DOHH2 (cell line): ENCODE measurements at regions not wholly inside any gene's neighbourhood (a gene's known extent, or its start where the extent isn't known, plus 50 kb on each side); places are given as distances from the start of the nearest gene placed in this dataset.

Experiments
- H3F3A ChIP-seq: fragments of 200-600 bp; sonication (generic), shearing (Covaris generic); 2 replicates; pipeline ENCODE4 v1.6.0; 2016; ENCODE audit warnings: antibody characterized with exemption, mild to moderate bottlenecking; ENCODE audit not compliant: control insufficient read depth, insufficient read depth
- H3K27ac ChIP-seq: fragments of 200-600 bp; sonication (generic); 2 replicates; pipeline ENCODE4 v1.5.1; 2014; ENCODE audit warnings: low read depth, mild to moderate bottlenecking, low read length, moderate library complexity
- H3K27me3 ChIP-seq: fragments of 200-600 bp; sonication (generic); 2 replicates; pipeline ENCODE4 v1.6.1; 2014; ENCODE audit warnings: mild to moderate bottlenecking, low read length, mixed read lengths; ENCODE audit not compliant: control insufficient read depth
- H3K36me3 ChIP-seq: fragments of 200-600 bp; sonication (generic); 2 replicates; pipeline ENCODE4 v1.6.1; 2014; ENCODE audit warnings: mild to moderate bottlenecking, low read length, moderate library complexity, mixed read lengths; ENCODE audit not compliant: control insufficient read depth
- H3K4me1 ChIP-seq: fragments of 200-600 bp; sonication (generic); 2 replicates; pipeline ENCODE4 v1.6.1; 2014; ENCODE audit warnings: mild to moderate bottlenecking, low read length, mixed read lengths; ENCODE audit not compliant: control insufficient read depth
- H3K4me2 ChIP-seq: fragments of 200-600 bp; sonication (generic); 2 replicates; pipeline ENCODE4 v1.6.0; 2014; ENCODE audit warnings: mild to moderate bottlenecking, low read length, moderate library complexity
- H3K4me3 ChIP-seq: fragments of 200-600 bp; sonication (generic); 2 replicates; pipeline ENCODE4 v1.5.1; 2014; ENCODE audit warnings: mild to moderate bottlenecking, low read length, mixed read lengths
- H3K79me2 ChIP-seq: fragments of 200-600 bp; sonication (generic); 2 replicates; pipeline ENCODE4 v1.6.1; 2014; ENCODE audit warnings: mild to moderate bottlenecking, low read length, mixed read lengths; ENCODE audit not compliant: control insufficient read depth
- H3K9me2 ChIP-seq: fragments of 200-600 bp; sonication (generic); replicated peaks from 2 replicates; pipeline ENCODE4 v1.6.1; 2014; ENCODE audit warnings: mild to moderate bottlenecking, low read length, mixed read lengths; ENCODE audit not compliant: control insufficient read depth
- H3K9me3 ChIP-seq: fragments of 200-600 bp; sonication (generic); 2 replicates; pipeline ENCODE4 v1.6.1; 2014; ENCODE audit warnings: antibody characterized with exemption, low read length, mixed read lengths; ENCODE audit not compliant: control insufficient read depth, insufficient read depth
- H4K20me1 ChIP-seq: fragments of 200-600 bp; sonication (generic); 2 replicates; pipeline ENCODE4 v1.6.0; 2014; ENCODE audit warnings: low read depth, mild to moderate bottlenecking, antibody characterized with exemption, low read length, moderate library complexity; ENCODE audit not compliant: control insufficient read depth, insufficient read depth
- CTCF ChIP-seq: fragments of 200-600 bp; sonication (generic); IDR thresholded peaks from one replicate; pipeline ENCODE4 v1.5.1; 2014; ENCODE audit warnings: antibody characterized with exemption, mild to moderate bottlenecking, low read depth, low read length; ENCODE audit not compliant: poor library complexity, severe bottlenecking
- EZH2phosphoT487 ChIP-seq: fragments of 200-600 bp; sonication (generic); IDR thresholded peaks from 2 replicates; pipeline ENCODE4 v1.6.1; 2017; ENCODE audit warnings: borderline replicate concordance, mild to moderate bottlenecking, antibody characterized with exemption, low read length, moderate library complexity, mixed read lengths

GRCh38 chr5:158513490-158514318 lies 586.0 kb downstream of the EBF1 start:
- Histone ChIP-seq H3F3A (peaks cover 24% of the 10 kb centered on the region), H3K4me2 (peak overlapping the region; percentile 79), H3K4me1 (peaks cover 61% of the 10 kb centered on the region), H3K9me2 (no peaks in the 10 kb centered on the region), H3K36me3 (no peaks in the 10 kb centered on the region), H3K9me3 (no peaks in the 10 kb centered on the region; the same call in 1 of the 2 replicates), H4K20me1 (no peaks in the 10 kb centered on the region), H3K27me3 (no peaks in the 10 kb centered on the region), H3K4me3 (peak overlapping the region; percentile 65), H3K79me2 (no peaks in the 10 kb centered on the region), H3K27ac (peak overlapping the region; percentile 92)
- TF ChIP-seq CTCF (no peak), EZH2phosphoT487 (no peak)

- peaks cover 24% of the 10 kb centered on the region for H3F3A ChIP-seq
- H4K20me1 ChIP-seq, result no peaks in the 10 kb centered on the region
- no peak for TF ChIP-seq CTCF
- no peak for TF ChIP-seq EZH2phosphoT487
- no peaks in the 10 kb centered on the region for H3K27me3 ChIP-seq
- H3K4me3 ChIP-seq, result peak overlapping the region; percentile 51
- H3K79me2 ChIP-seq, result no peaks in the 10 kb centered on the region
- H3K9me2 ChIP-seq, result no peaks in the 10 kb centered on the region
- peaks cover 58% of the 10 kb centered on the region for H3K4me1 ChIP-seq
- peak overlapping the region; percentile 79 for H3K4me2 ChIP-seq
- no peaks in the 10 kb centered on the region for H3K36me3 ChIP-seq
- H3K27ac ChIP-seq, result peak overlapping the region; percentile 92
- peaks cover 7% of the 10 kb centered on the region; the same call in 1 of the 2 replicates for H3K9me3 ChIP-seq
Observed at GRCh38 chr5:158511454-158511853, 588.3 kb downstream of the EBF1 start.

- Histone ChIP-seq H3K4me1 (peaks cover 54% of the 10 kb centered on the region), H3F3A (peaks cover 24% of the 10 kb centered on the region), H3K27ac (peak overlapping the region; percentile 92), H3K9me3 (peaks cover 13% of the 10 kb centered on the region), H3K4me2 (peak overlapping the region; percentile 79), H3K79me2 (no peaks in the 10 kb centered on the region), H3K9me2 (no peaks in the 10 kb centered on the region), H3K36me3 (no peaks in the 10 kb centered on the region), H4K20me1 (no peaks in the 10 kb centered on the region), H3K27me3 (no peaks in the 10 kb centered on the region), H3K4me3 (peak overlapping the region; percentile 13; the same call in 1 of the 2 replicates)
- TF ChIP-seq EZH2phosphoT487 (no peak), CTCF (no peak)
Observed at GRCh38 chr5:158510479-158510878, 589.2 kb downstream of the EBF1 start.
